ENCODE measurements at regions not wholly inside any gene's neighbourhood (a gene's known extent, or its start where the extent isn't known, plus 50 kb on each side); places are given as distances from the start of the nearest gene placed in this dataset.

DNA sequence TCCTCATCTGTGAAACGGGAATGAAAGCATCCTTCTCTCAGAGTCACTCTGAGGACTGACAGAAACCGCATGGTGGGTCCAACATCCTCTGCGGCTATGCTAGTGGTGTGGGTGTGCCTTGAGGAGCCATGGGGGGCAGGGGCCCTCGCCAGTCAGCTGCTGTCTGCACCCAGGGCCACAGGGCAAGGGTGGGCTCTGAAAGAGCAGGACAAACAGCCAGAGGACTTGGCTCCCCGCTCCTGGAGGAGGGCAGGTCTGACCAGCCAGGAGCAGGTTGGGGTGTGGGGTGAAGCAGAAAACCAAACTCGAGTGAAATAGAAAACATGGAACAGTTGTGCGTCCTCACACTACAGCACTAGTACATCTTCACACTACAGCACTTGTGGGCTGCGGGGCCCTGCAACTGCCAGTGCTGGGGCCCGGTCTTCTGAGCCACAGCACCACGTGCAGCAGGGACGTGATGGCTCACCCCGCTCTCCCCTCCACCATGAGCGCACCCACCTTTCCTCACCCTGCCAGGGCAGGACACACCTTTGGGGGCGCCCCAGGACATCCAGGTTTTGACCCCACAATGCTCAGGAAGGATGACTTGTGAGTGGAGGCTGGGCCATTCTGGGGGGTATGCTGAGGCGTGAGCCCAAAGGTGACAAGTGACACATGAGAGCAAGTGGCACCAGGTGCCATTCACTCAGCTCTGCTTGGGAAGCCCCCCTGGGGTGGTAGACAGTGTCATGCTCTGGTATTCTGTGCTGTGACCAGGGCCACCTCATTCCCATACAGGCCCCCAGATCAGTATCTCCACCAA lies 96.1 kb upstream of the RET start:
- TF ChIP-seq, protein P1, sequence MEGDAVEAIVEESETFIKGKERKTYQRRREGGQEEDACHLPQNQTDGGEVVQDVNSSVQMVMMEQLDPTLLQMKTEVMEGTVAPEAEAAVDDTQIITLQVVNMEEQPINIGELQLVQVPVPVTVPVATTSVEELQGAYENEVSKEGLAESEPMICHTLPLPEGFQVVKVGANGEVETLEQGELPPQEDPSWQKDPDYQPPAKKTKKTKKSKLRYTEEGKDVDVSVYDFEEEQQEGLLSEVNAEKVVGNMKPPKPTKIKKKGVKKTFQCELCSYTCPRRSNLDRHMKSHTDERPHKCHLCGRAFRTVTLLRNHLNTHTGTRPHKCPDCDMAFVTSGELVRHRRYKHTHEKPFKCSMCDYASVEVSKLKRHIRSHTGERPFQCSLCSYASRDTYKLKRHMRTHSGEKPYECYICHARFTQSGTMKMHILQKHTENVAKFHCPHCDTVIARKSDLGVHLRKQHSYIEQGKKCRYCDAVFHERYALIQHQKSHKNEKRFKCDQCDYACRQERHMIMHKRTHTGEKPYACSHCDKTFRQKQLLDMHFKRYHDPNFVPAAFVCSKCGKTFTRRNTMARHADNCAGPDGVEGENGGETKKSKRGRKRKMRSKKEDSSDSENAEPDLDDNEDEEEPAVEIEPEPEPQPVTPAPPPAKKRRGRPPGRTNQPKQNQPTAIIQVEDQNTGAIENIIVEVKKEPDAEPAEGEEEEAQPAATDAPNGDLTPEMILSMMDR (IDR thresholded peaks at IDR 0.05; ENCODE audit: insufficient read depth, low read depth, low read length), result no peak
- no peak for TF ChIP-seq EZH2 (IDR thresholded peaks at IDR 0.05; ENCODE audit: insufficient read depth, low read length)

Measured in astrocyte (in vitro differentiated cells and primary cell).